H1 (cell line): ENCODE measurements at regions not wholly inside any gene's neighbourhood (a gene's known extent, or its start where the extent isn't known, plus 50 kb on each side); places are given as distances from the start of the nearest gene placed in this dataset.
"Not testable (repeated sequence)": the region's sequence is repeated elsewhere in the genome, so short reads cannot be mapped to it uniquely, and the experiment has no call there.

ENCODE experiments used
- HDAC2 ChIP-seq, 2 experiments: fragments of 300-600 bp in 1 of 2; sonication (generic) in 1 of 2; IDR thresholded peaks; 2 replicates each; pipeline ENCODE4 v1.6.1; 2011 to 2012; ENCODE audit warnings: low read depth in 2 of 2, low read length in 2 of 2, mild to moderate bottlenecking in 2 of 2, moderate library complexity in 2 of 2, borderline replicate concordance in 1 of 2, inconsistent platforms in 1 of 2
- TAF1 ChIP-seq: IDR thresholded peaks from 2 replicates; pipeline ENCODE4 v1.6.1; 2011; ENCODE audit warnings: mild to moderate bottlenecking, low read depth, low read length

DNA sequence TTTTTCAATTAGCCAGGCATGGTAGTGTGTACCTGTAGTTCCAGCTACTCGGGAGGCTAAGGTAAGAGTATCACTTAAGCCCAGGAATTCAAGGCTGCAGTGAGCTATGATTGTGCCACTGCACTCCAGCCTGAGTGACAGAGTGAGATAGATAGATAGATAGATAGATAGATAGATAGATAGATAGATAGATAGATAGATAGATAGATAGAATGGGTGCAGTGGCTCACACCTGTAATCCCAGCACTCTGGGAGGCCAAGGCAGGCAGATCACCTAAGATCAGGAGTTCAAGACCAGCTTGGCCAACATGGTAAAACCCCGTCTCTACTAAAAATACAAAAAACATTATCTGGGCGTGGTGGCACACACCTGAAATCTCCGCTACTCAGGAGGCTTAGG, 85.6 kb upstream of the CAB39 start:
- TF ChIP-seq TAF1; HDAC2 (IDR thresholded peaks at IDR 0.05; ENCODE audit: borderline replicate concordance in 1 of 2, low read depth in 2 of 2, low read length in 2 of 2): not testable (repeated sequence)
